Glutamatergic neuron (in vitro differentiated cells): ENCODE measurements at regions not wholly inside any gene's neighbourhood (a gene's known extent, or its start where the extent isn't known, plus 50 kb on each side); places are given as distances from the start of the nearest gene placed in this dataset.

ENCODE experiments used
- DNase-seq: peaks from one replicate; pipeline ENCODE4 v3.0.0; 2022
- H3K27ac Mint-ChIP-seq: one replicate; pipeline ENCODE4 v1.8.0; 2020; ENCODE audit warnings: mild to moderate bottlenecking, mixed read lengths, inconsistent platforms; ENCODE audit not compliant: unreplicated experiment
- H3K27me3 Mint-ChIP-seq: one replicate; pipeline ENCODE4 v1.8.0; 2020; ENCODE audit warnings: mild to moderate bottlenecking, moderate library complexity, mixed read lengths, inconsistent platforms; ENCODE audit not compliant: unreplicated experiment
- H3K36me3 Mint-ChIP-seq: one replicate; pipeline ENCODE4 v1.8.0; 2020; ENCODE audit warnings: mild to moderate bottlenecking, mixed read lengths, inconsistent platforms; ENCODE audit not compliant: unreplicated experiment
- H3K4me1 Mint-ChIP-seq: one replicate; pipeline ENCODE4 v1.8.0; 2020; ENCODE audit warnings: mild to moderate bottlenecking, low read depth, mixed read lengths, inconsistent platforms; ENCODE audit not compliant: unreplicated experiment
- H3K4me3 Mint-ChIP-seq: one replicate; pipeline ENCODE4 v1.8.0; 2020; ENCODE audit warnings: mild to moderate bottlenecking, mixed read lengths, inconsistent platforms; ENCODE audit not compliant: unreplicated experiment
- H3K9me3 Mint-ChIP-seq: one replicate; pipeline ENCODE4 v1.8.0; 2020; ENCODE audit warnings: mild to moderate bottlenecking, moderate library complexity, mixed read lengths, inconsistent platforms; ENCODE audit not compliant: unreplicated experiment
- TF ChIP-seq, protein P1 (sequence below): fragments of 200-600 bp; sonication (generic); IDR thresholded peaks from one replicate; pipeline ENCODE4 v1.5.0; 2021; ENCODE audit not compliant: partially characterized antibody, unreplicated experiment

DNA sequence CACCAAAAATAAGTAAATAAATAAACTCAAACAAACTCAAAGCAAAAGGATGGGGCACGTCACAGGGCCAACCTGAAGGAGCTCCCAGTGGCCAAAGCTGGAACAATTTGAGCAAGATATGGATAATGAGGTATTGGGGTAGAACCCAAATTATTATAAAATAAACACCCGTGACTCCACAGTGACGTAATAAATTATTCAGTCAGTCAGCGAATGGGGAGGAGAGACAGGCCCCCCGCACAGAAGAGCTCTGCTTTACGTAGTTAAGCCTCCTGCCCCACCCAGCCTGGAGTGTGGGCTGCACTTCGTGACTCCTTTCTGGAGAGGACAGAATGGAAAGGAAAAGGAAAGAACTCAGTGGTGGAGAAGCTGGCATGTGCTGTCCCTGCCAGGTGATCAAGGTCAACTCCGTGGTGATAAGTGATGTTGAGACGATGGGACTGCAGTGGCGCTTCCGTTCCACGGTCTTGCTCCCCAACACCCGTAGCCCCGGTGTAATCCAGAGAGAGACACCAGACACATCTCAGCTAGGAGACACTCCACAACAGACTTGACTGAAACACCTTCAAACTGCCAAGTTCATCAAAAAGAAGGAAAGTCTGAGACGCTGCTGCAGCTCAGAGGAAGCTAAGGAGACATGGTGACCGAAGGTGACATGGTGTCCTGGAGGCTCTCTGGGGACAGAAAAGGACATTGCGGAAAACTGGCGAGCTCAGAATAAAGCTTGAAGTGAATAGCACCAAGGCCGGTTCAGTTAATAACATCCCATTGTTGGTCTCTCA lies 83.3 kb upstream of the COL5A1 start:
- Mint-ChIP-seq H3K4me3 (no peak overlapping the region), H3K4me1 (peaks cover 12% of the 10 kb centered on the region), H3K9me3 (no peaks in the 10 kb centered on the region), H3K36me3 (no peaks in the 10 kb centered on the region), H3K27me3 (peaks cover 8% of the 10 kb centered on the region), H3K27ac (no peak overlapping the region)
- TF ChIP-seq, protein P1, sequence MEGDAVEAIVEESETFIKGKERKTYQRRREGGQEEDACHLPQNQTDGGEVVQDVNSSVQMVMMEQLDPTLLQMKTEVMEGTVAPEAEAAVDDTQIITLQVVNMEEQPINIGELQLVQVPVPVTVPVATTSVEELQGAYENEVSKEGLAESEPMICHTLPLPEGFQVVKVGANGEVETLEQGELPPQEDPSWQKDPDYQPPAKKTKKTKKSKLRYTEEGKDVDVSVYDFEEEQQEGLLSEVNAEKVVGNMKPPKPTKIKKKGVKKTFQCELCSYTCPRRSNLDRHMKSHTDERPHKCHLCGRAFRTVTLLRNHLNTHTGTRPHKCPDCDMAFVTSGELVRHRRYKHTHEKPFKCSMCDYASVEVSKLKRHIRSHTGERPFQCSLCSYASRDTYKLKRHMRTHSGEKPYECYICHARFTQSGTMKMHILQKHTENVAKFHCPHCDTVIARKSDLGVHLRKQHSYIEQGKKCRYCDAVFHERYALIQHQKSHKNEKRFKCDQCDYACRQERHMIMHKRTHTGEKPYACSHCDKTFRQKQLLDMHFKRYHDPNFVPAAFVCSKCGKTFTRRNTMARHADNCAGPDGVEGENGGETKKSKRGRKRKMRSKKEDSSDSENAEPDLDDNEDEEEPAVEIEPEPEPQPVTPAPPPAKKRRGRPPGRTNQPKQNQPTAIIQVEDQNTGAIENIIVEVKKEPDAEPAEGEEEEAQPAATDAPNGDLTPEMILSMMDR: no peak
- DNase-seq: no peak

DNA sequence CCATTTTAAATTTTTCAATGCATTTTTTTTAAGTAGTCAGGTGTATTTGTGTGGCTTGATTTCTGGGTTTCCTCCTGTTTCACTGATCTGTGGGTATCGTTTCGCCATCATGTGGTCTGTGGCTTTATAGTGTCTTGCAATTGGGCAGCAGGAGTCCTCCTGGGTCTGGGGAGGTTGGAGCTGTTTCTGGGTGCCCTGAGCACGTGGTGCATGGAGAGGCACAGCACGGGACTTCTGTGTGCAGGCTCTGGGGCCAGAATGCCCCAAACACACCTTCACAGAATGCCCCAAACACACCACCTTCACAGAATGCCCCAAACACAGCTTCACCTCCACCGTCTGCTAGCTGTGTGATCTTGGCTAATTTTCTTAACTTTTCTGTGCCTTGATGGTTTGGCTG lies 82.6 kb upstream of the COL5A1 start:
- no peaks in the 10 kb centered on the region for H3K9me3 Mint-ChIP-seq
- H3K27ac Mint-ChIP-seq: no peak overlapping the region
- H3K36me3 Mint-ChIP-seq: no peaks in the 10 kb centered on the region
- TF ChIP-seq, protein P1: no peak
- peaks cover 7% of the 10 kb centered on the region for H3K27me3 Mint-ChIP-seq
- peaks cover 12% of the 10 kb centered on the region for H3K4me1 Mint-ChIP-seq
- no peak for DNase-seq
- H3K4me3 Mint-ChIP-seq: no peak overlapping the region

DNA sequence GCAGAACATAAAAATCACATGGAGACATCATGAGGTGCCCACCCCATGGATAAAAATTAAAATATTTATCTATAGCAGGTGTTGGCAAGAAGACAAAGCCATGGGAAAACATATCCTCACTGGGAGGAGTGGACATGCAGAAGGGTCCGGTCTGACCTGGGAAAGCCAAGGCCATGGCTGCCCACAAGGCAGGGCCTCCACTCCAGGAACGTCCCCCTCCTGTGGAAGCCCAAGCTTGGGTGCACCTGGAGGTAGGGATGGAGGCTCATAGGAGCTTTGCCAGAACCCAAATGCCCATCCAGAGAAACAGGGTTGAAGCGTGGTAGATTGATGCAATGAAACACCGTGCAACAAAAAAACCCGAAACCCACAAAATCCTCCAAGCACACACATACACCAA lies 81.4 kb upstream of the COL5A1 start:
- Mint-ChIP-seq H3K27me3 (peaks cover 7% of the 10 kb centered on the region), H3K9me3 (no peaks in the 10 kb centered on the region), H3K36me3 (peaks cover 7% of the 10 kb centered on the region), H3K27ac (no peak overlapping the region), H3K4me3 (no peak overlapping the region), H3K4me1 (peaks cover 11% of the 10 kb centered on the region)
- DNase-seq: no peak
- TF ChIP-seq, protein P1: no peak

DNA sequence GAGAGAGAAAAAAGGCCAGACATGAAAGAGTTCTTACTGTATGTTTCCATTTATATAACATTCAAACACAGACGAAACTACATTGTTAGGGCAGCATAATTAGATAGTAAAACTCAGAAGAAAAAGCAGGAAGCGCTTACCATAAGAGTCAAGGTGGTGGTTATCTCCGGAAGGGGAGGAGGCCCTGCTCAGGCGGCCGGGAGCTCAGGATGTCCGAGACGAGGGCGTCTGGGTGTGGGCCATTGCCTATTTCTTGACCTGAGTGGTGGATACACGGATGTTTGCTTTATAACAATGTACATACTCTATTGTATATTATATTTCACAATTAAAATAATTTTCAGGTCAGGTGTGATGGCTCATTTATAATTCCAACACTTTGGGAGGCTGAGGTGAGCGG lies 80.9 kb upstream of the COL5A1 start:
- TF ChIP-seq, protein P1: no peak
- Mint-ChIP-seq H3K4me3 (no peak overlapping the region), H3K36me3 (peaks cover 7% of the 10 kb centered on the region), H3K4me1 (peaks cover 9% of the 10 kb centered on the region), H3K9me3 (no peaks in the 10 kb centered on the region), H3K27ac (no peak overlapping the region), H3K27me3 (peaks cover 7% of the 10 kb centered on the region)
- no peak for DNase-seq

DNA sequence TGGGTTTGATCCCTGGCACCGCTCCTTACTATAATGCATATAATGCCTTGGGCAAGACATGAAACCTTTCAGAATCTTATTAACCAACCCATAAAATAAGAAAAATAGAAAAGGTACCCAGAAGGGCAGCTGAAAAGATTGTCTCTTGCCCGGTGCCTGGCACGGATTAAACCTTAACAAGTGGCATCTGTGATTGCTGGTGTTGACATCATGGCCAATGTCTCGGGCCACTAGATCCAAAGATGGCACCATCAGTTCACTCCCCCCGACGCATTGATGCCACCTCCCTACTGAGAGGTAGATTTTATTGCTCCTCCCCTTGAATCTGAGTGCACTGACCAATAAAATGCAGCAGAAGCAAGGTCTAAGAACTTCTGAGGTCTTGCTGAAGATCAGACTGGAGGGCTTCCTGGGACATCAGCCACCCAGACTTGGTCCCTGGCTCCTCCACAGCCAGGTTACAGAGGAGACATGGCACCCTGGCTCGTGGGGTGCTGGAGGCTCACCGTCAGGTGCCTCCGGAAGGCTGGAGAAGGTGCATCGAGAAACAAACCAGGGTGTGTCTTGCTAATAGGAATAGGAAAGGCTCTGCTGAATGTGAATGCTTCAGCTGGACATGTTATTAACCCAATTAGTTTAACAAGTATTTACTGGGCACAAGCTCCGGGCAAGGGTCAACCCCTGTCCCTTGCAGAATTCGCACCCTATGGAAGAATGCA lies 80.0 kb upstream of the COL5A1 start:
- Mint-ChIP-seq H3K27ac (no peak overlapping the region), H3K4me3 (no peak overlapping the region), H3K27me3 (peaks cover 5% of the 10 kb centered on the region), H3K9me3 (no peaks in the 10 kb centered on the region), H3K36me3 (peaks cover 7% of the 10 kb centered on the region), H3K4me1 (peaks cover 8% of the 10 kb centered on the region)
- TF ChIP-seq, protein P1: no peak
- no peak for DNase-seq
